T-cell (primary cell): ENCODE measurements at regions not wholly inside any gene's neighbourhood (a gene's known extent, or its start where the extent isn't known, plus 50 kb on each side); places are given as distances from the start of the nearest gene placed in this dataset.

Experiments used
- ATAC-seq, 4 experiments: fragments of 200-7000 bp in 3 of 4; fragments of 150-1000 bp in 1 of 4; cut with Tn5 transposase; replicated peaks in 1 of 4; 1 replicate in 3 of 4; 2 replicates in 1 of 4; pipeline ENCODE4 v1.10.0; 2021; ENCODE audit warnings: moderate library complexity in 3 of 4, mild to moderate bottlenecking in 2 of 4, moderate number of reproducible peaks in 1 of 4
- CTCF ChIA-PET, 2 donors: fragments of 300-600 bp; sonication (Branson Sonifier 250); formaldehyde crosslinking; loops; one replicate each; lab custom pipeline; 2022; ENCODE audit warnings: antibody characterized with exemption in 2 of 2; lab: Charles Lee
- POLR2A ChIA-PET, 2 donors: fragments of 300-600 bp; sonication (Branson Sonifier 250); formaldehyde crosslinking; loops; one replicate each; lab custom pipeline; 2022; ENCODE audit warnings: antibody characterized with exemption in 2 of 2; lab: Charles Lee
- DNase-seq, 35 experiments: peaks; one replicate each; pipeline versions ENCODE4 v3.0.0 to v3.0.0-alpha.2; 2013 to 2023
- H3K27ac ChIP-seq: one replicate; pipeline ENCODE4 v1.5.1; 2013; ENCODE audit warnings: low read length
- H3K27me3 ChIP-seq, 2 experiments: replicated peaks in 1 of 2; 1 replicate in 1 of 2; 2 replicates in 1 of 2; pipeline versions ENCODE4 v1.6.1 to v1.7.0; 2013; ENCODE audit warnings: low read length in 1 of 2, mixed read lengths in 1 of 2; ENCODE audit not compliant: control insufficient read depth in 2 of 2, insufficient read depth in 2 of 2; ENCODE audit errors: extremely low read depth in 1 of 2
- H3K36me3 ChIP-seq, 2 donors: 1 replicate in 1 of 2; 2 replicates in 1 of 2; pipeline versions ENCODE4 v1.6.1 to v1.7.0; 2013; ENCODE audit warnings: low read length in 1 of 2; ENCODE audit not compliant: control insufficient read depth in 2 of 2, insufficient read depth in 1 of 2; ENCODE audit errors: extremely low read depth in 1 of 2
- H3K4me1 ChIP-seq, 2 experiments: 1 replicate in 1 of 2; 2 replicates in 1 of 2; pipeline versions ENCODE4 v1.6.1 to v1.7.0; 2013; ENCODE audit warnings: low read length in 2 of 2, mixed read lengths in 1 of 2; ENCODE audit not compliant: insufficient read depth in 2 of 2, control insufficient read depth in 1 of 2; ENCODE audit errors: extremely low read depth in 1 of 2
- H3K4me3 ChIP-seq, 2 donors: 1 replicate in 1 of 2; 2 replicates in 1 of 2; pipeline versions ENCODE4 v1.5.1 to v1.7.0; 2013; ENCODE audit warnings: mild to moderate bottlenecking in 2 of 2, low read length in 1 of 2, moderate library complexity in 1 of 2; ENCODE audit not compliant: control insufficient read depth in 1 of 2; ENCODE audit errors: extremely low read depth in 1 of 2
- H3K9me3 ChIP-seq: 2 replicates; pipeline ENCODE4 v1.7.0; 2013
- H3K27ac Mint-ChIP-seq, 2 donors: one replicate each; pipeline ENCODE4 v1.8.0; 2020 to 2021; ENCODE audit warnings: mild to moderate bottlenecking in 2 of 2, mixed read lengths in 2 of 2
- H3K27me3 Mint-ChIP-seq, 2 donors: one replicate each; pipeline ENCODE4 v1.8.0; 2021 to 2022; ENCODE audit warnings: mixed read lengths in 2 of 2
- H3K36me3 Mint-ChIP-seq: one replicate; pipeline ENCODE4 v1.8.0; 2021; ENCODE audit warnings: mixed read lengths
- H3K4me1 Mint-ChIP-seq, 3 donors: one replicate each; pipeline ENCODE4 v1.8.0; 2020 to 2022; ENCODE audit warnings: mixed read lengths in 3 of 3, mild to moderate bottlenecking in 1 of 3
- H3K4me3 Mint-ChIP-seq, 3 donors: one replicate each; pipeline ENCODE4 v1.8.0; 2020 to 2022; ENCODE audit warnings: mild to moderate bottlenecking in 3 of 3, mixed read lengths in 3 of 3, moderate library complexity in 3 of 3
- H3K9me3 Mint-ChIP-seq, 3 donors: one replicate each; pipeline ENCODE4 v1.8.0; 2020 to 2022; ENCODE audit warnings: mixed read lengths in 3 of 3
- WGBS: methylation state at CpG from one replicate; pipeline ENCODE4 v1.1.5; 2013; ENCODE audit warnings: missing lambda C conversion rate; ENCODE audit not compliant: insufficient coverage; 5-methylcytosine and 5-hydroxymethylcytosine counted together

DNA sequence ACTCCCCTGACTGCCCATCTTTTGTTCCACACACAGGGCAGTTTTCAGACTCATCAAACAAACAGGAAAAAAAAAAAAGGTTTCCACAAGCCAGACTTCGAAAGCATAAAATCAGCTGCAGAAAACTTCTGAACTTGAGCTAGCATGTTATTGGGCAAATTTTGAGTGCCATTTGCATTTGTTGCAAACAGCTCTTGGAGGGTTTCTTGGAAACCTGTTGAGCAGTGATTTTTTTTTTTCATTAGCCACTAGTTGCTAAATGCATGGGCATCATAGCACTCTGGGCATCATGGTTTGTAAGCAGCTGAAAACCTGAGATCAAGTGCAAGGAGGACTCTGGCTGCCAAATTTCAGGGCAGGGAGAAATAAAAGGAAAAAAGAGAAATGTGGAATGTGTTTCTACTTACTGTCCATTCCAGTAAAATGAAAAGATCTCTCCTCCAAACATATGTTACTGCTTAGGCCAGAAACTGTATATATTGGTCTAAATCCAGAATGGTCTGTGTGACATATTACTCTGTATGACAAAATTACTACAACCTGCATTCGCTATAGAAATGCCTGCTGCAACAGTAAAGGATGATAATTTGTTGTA is 85.2 kb upstream of the SMIM23 start:
- CTCF ChIA-PET, result no interaction called here
- Mint-ChIP-seq H3K27ac (no peak overlapping the region), H3K9me3 (no peaks in the 10 kb centered on the region), H3K4me3 (no peak overlapping the region), H3K4me1 (no peaks in the 10 kb centered on the region), H3K27me3 (peaks cover under 1 to 6% of the 10 kb centered on the region in 2 donors), H3K36me3 (no peaks in the 10 kb centered on the region)
- DNase-seq, result no peak
- no peaks in the 10 kb centered on the region for H3K4me1 ChIP-seq
- H3K4me3 ChIP-seq, result no peak overlapping the region
- H3K36me3 ChIP-seq, result no peaks in the 10 kb centered on the region
- POLR2A ChIA-PET, result no interaction called here
- 89% methylated on average over 1 of the region's 2 CpGs for WGBS
- no peak overlapping the region for H3K27ac ChIP-seq
- ATAC-seq, result no peak
- H3K9me3 ChIP-seq, result no peaks in the 10 kb centered on the region
- peaks cover 0 to 15% of the 10 kb centered on the region in 2 experiments for H3K27me3 ChIP-seq

DNA sequence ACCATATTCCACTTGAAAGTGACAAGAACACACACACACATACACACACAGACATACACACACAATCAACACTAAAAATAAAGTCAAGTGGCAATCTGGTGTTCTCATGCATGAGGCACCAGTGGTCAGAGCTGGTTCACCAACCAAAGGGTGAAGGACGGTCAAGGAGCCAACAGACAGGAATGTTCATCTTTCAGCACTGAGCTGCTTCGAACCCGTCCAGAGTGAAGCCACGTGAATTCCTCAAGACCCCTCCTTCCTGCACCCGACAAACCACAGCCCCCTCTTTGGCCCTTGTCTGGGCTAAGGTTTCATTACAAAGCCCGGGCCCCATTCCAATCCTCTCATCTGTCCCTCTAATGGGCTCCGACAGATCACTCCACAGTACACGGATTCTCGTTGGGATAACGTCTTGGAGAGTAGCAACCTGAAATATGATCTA is 84.5 kb upstream of the SMIM23 start:
- Mint-ChIP-seq H3K9me3 (no peaks in the 10 kb centered on the region), H3K27me3 (peaks cover 5 to 9% of the 10 kb centered on the region in 2 donors), H3K27ac (no peak overlapping the region), H3K4me1 (no peaks in the 10 kb centered on the region), H3K36me3 (no peaks in the 10 kb centered on the region), H3K4me3 (no peak overlapping the region)
- Histone ChIP-seq H3K9me3 (no peaks in the 10 kb centered on the region), H3K27me3 (peaks cover 0 to 15% of the 10 kb centered on the region in 2 experiments), H3K4me3 (no peak overlapping the region), H3K36me3 (no peaks in the 10 kb centered on the region), H3K27ac (no peak overlapping the region), H3K4me1 (no peaks in the 10 kb centered on the region)
- DNase-seq (no peak), ATAC-seq (no peak)
- CTCF ChIA-PET, result no interaction called here
- POLR2A ChIA-PET, result no interaction called here
- 88% methylated on average over 10 of the region's 10 CpGs for WGBS

DNA sequence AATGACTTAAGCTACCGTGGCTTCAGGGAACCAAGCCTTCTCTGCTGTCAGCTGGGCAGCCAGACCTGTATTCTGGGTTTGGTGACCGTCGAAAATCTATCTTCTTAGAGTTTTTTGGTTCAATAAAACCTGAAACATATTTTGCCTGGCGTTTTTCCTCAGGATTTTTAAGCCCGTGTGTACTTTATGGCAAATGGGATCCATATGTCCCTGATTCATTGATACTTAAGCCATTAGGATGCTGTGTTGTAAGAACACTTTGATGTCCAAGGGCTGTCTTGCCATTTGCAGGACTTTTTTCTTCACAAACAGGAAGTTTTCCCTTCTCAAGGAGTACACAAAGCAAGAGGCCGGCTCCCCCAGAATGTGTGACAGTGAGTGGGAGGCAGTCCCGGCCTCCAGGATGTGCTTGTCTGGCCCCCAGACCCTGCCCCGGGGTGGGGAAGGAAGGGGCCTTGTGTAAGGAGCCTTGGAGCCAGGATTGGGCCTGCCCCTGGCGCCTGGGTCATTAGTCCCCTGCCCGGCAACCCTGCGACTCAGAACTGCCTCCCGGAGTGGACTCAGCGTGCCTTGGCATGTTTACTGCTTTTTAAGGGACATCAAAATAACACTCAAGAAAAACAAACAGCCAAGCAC is 83.4 kb upstream of the SMIM23 start:
- no peak for DNase-seq
- no peaks in the 10 kb centered on the region for H3K36me3 ChIP-seq
- 72% methylated on average over 10 of the region's 13 CpGs for WGBS
- ChIA-PET POLR2A (no interaction called here), CTCF (no interaction called here)
- no peaks in the 10 kb centered on the region for H3K36me3 Mint-ChIP-seq
- no peaks in the 10 kb centered on the region for H3K9me3 ChIP-seq
- no peak overlapping the region for H3K27ac Mint-ChIP-seq
- H3K4me3 Mint-ChIP-seq, result no peak overlapping the region
- H3K27me3 ChIP-seq, result peaks cover 0 to 15% of the 10 kb centered on the region in 2 experiments
- no peaks in the 10 kb centered on the region for H3K9me3 Mint-ChIP-seq
- no peak for ATAC-seq
- no peaks in the 10 kb centered on the region for H3K4me1 Mint-ChIP-seq
- peaks cover 5 to 9% of the 10 kb centered on the region in 2 donors for H3K27me3 Mint-ChIP-seq
- no peak overlapping the region for H3K27ac ChIP-seq
- no peak overlapping the region for H3K4me3 ChIP-seq
- H3K4me1 ChIP-seq, result no peaks in the 10 kb centered on the region

DNA sequence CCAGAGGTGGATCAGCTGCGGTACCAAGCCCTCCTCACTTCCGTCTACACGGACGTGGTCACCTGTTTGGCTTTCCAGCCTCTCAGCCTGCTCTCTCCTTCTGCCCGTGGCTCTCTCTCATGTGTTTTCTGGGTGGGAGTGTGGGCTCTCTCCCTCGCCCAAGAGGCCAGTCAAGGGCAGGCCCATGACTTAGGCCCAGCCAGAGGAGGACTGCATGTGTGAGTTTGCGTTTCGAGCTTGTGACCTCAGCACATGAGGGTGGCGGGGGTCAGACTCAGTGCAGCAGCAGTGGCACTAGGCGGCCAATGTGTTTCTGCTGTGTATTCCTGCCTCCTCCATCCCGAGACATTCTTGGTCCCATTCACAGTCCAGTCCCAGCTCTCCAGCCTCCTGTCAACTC is 82.5 kb upstream of the SMIM23 start:
- no peak overlapping the region for H3K27ac ChIP-seq
- H3K4me3 Mint-ChIP-seq, result no peak overlapping the region
- CTCF ChIA-PET, result no interaction called here

DNA sequence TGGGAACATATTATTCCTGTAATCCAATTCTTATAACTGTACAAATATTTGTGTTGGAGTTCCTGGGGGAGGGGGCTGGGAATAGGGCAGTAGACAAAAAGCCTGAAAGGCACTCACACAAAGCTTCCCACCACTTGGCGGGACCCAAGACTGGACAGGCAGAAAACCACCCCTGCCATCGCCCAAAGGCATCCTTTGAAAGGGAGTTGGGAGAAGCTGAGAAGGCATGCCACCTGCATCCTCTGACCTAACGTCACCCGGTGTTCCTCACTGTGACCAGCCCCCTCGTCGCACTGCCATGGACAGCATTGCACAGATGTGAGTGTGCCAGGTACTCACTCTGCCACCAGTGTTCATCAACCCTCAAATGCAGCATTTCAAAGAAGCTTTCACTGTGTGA is 80.6 kb upstream of the SMIM23 start:
- peaks cover 0 to 15% of the 10 kb centered on the region in 2 experiments for H3K27me3 ChIP-seq
- ATAC-seq, result no peak
- CTCF ChIA-PET, result no interaction called here

More for the DNA sequence above, 82.5 kb upstream of the SMIM23 start:
- Histone ChIP-seq H3K4me3 (no peak overlapping the region), H3K4me1 (no peaks in the 10 kb centered on the region), H3K36me3 (no peaks in the 10 kb centered on the region), H3K9me3 (no peaks in the 10 kb centered on the region), H3K27me3 (peaks cover 0 to 15% of the 10 kb centered on the region in 2 experiments)
- DNase-seq, result no peak
- H3K4me1 Mint-ChIP-seq, result no peaks in the 10 kb centered on the region
- H3K9me3 Mint-ChIP-seq, result no peaks in the 10 kb centered on the region
- H3K27me3 Mint-ChIP-seq, result peaks cover 5 to 9% of the 10 kb centered on the region in 2 donors
- H3K27ac Mint-ChIP-seq, result no peak overlapping the region
- ATAC-seq, result no peak
- WGBS, result 71% methylated on average over 6 of the region's 11 CpGs
- no peaks in the 10 kb centered on the region for H3K36me3 Mint-ChIP-seq
- POLR2A ChIA-PET, result no interaction called here

DNA sequence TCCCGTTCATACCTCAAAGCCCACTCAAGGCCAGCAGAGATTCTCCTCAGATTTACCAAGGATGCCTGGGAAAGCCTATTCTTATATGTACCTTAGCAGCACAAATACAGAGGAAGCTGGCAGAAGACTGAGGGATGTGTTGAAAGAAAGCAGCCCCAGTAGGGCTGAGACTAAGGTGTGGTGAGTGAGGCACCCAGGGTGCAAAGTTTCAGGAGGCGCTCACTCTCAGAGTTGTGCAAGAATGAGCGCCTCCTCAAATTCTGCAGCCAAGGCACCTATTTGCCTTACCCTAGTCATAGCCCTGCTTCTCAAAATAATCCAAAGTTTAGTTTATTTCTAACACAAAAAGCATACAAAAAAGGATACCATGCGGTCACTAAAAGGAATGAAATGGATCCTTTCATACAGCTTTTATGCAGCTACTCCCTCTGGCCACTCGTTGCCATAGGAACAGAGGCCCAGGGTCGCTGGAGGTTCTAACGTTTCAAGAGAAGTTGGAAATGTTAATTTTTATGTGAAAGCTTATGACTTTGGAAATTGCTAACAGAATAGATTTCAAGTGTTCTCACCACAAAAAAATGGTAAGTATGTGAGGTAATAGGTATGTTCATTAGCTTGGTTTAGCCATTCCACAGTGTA is 79.7 kb upstream of the SMIM23 start:
- DNase-seq, result no peak
- Histone ChIP-seq H3K27me3 (peaks cover 0 to 20% of the 10 kb centered on the region in 2 experiments), H3K4me1 (no peaks in the 10 kb centered on the region), H3K9me3 (no peaks in the 10 kb centered on the region), H3K27ac (no peak overlapping the region), H3K4me3 (no peak overlapping the region), H3K36me3 (no peaks in the 10 kb centered on the region)
- Mint-ChIP-seq H3K4me1 (no peaks in the 10 kb centered on the region), H3K4me3 (no peak overlapping the region), H3K9me3 (no peaks in the 10 kb centered on the region), H3K36me3 (no peaks in the 10 kb centered on the region), H3K27me3 (peaks cover 5 to 10% of the 10 kb centered on the region in 2 donors), H3K27ac (no peak overlapping the region)
- POLR2A ChIA-PET, result no interaction called here
- WGBS, result 88% methylated on average over 1 of the region's 7 CpGs
- no peak for ATAC-seq
- CTCF ChIA-PET, result no interaction called here

More for the DNA sequence above, 80.6 kb upstream of the SMIM23 start:
- H3K4me1 Mint-ChIP-seq, result no peaks in the 10 kb centered on the region
- no peaks in the 10 kb centered on the region for H3K36me3 Mint-ChIP-seq
- Histone ChIP-seq H3K4me1 (no peaks in the 10 kb centered on the region), H3K4me3 (no peak overlapping the region), H3K27ac (no peak overlapping the region), H3K36me3 (no peaks in the 10 kb centered on the region), H3K9me3 (no peaks in the 10 kb centered on the region)
- POLR2A ChIA-PET, result no interaction called here
- no peak overlapping the region for H3K27ac Mint-ChIP-seq
- peaks cover 5 to 9% of the 10 kb centered on the region in 2 donors for H3K27me3 Mint-ChIP-seq
- no peak for DNase-seq
- H3K9me3 Mint-ChIP-seq, result no peaks in the 10 kb centered on the region
- 97% methylated on average over 4 of the region's 6 CpGs for WGBS
- no peak overlapping the region for H3K4me3 Mint-ChIP-seq
